ENCODE measurements at regions not wholly inside any gene's neighbourhood (a gene's known extent, or its start where the extent isn't known, plus 50 kb on each side); places are given as distances from the start of the nearest gene placed in this dataset.

- no peak for DNase-seq
These were observed 288.0 kb upstream of the TBC1D5 start for GRCh38 chr3:18030371-18030870.

- no peak for DNase-seq
These were observed 284.9 kb upstream of the TBC1D5 start for GRCh38 chr3:18027161-18027939.

GRCh38 chr3:18024715-18025114, 282.3 kb upstream of the TBC1D5 start:
- DNase-seq: no peak

- no peak for DNase-seq
These were observed 276.7 kb upstream of the TBC1D5 start for GRCh38 chr3:18019161-18019495.

GRCh38 chr3:18018491-18019160, 276.2 kb upstream of the TBC1D5 start:
- no peak for DNase-seq

- DNase-seq: no peak
These were observed 273.9 kb upstream of the TBC1D5 start for GRCh38 chr3:18016366-18016765.

GRCh38 chr3:18012933-18013332, 270.5 kb upstream of the TBC1D5 start:
- DNase-seq: no peak

- no peak for DNase-seq
These were observed 270.0 kb upstream of the TBC1D5 start for GRCh38 chr3:18012436-18012835.

GRCh38 chr3:18011387-18011786, 269.0 kb upstream of the TBC1D5 start:
- no peak for DNase-seq

- DNase-seq: no peak
These were observed 267.6 kb upstream of the TBC1D5 start for GRCh38 chr3:18010001-18010400.

GRCh38 chr3:18008706-18009368, 266.4 kb upstream of the TBC1D5 start:
- DNase-seq: no peak

- DNase-seq: no peak
These were observed 265.5 kb upstream of the TBC1D5 start for GRCh38 chr3:18007980-18008379.

- DNase-seq: no peak
These were observed 253.3 kb upstream of the TBC1D5 start for GRCh38 chr3:17995769-17996168.

- DNase-seq: no peak
These were observed 251.7 kb upstream of the TBC1D5 start for GRCh38 chr3:17994167-17994566.

- DNase-seq: no peak
These were observed 248.0 kb upstream of the TBC1D5 start for GRCh38 chr3:17990390-17990789.

- DNase-seq: no peak
These were observed 244.0 kb upstream of the TBC1D5 start for GRCh38 chr3:17986348-17986816.

GRCh38 chr3:17985658-17986347, 243.4 kb upstream of the TBC1D5 start:
- DNase-seq: no peak

- DNase-seq: no peak
These were observed 240.7 kb upstream of the TBC1D5 start for GRCh38 chr3:17983106-17983505.

- DNase-seq: no peak
These were observed 239.9 kb upstream of the TBC1D5 start for GRCh38 chr3:17982211-17982880.

GRCh38 chr3:17980863-17981262, 238.4 kb upstream of the TBC1D5 start:
- no peak for DNase-seq

- DNase-seq: no peak
These were observed 237.5 kb upstream of the TBC1D5 start for GRCh38 chr3:17979911-17980310.

- no peak for DNase-seq
These were observed 236.8 kb upstream of the TBC1D5 start for GRCh38 chr3:17979252-17979651.

Measured in CD4-positive, alpha-beta T cell treated with Interleukin-6 for 4 hours (primary cell).